Ovary (tissue), 3 donors: ENCODE measurements at regions not wholly inside any gene's neighbourhood (a gene's known extent, or its start where the extent isn't known, plus 50 kb on each side); places are given as distances from the start of the nearest gene placed in this dataset.

Experiments used
- POLR2A ChIP-seq: fragments of 450-650 bp; IDR thresholded peaks from one replicate; pipeline ENCODE4 v1.6.1; 2017; ENCODE audit warnings: antibody characterized with exemption, mild to moderate bottlenecking, moderate library complexity
- TF ChIP-seq, protein P1 (sequence below), 3 donors: fragments of 450-650 bp in 2 of 3; fragments of 200-600 bp in 1 of 3; IDR thresholded peaks; one replicate each; pipeline versions ENCODE4 v1.5.1 to v1.8.0; 2016 to 2022; ENCODE audit warnings: antibody characterized with exemption in 3 of 3, mild to moderate bottlenecking in 1 of 3
- donor health status: DM: no; HTN: no; CAD: no.

DNA sequence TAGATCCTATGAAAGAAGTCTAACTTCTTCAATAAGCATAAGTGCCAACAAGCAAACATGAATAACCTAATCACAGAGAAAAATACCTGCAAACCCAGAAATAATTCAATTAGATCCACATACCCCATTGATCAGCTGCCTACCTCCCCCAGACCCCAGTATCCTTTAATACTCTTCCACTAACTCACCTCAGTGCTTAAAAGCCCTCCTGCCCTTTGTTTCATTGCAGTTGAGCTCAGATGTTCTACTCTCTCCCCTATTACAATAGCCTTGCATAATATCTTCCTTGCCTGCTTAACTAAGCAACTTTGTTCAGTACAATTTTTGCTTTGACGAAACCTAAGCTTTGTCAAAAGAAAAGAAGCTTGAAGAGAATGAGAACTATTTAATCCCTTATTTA, 156.0 kb upstream of the ZC3H15 start:
- no peak for TF ChIP-seq POLR2A
- TF ChIP-seq, protein P1, sequence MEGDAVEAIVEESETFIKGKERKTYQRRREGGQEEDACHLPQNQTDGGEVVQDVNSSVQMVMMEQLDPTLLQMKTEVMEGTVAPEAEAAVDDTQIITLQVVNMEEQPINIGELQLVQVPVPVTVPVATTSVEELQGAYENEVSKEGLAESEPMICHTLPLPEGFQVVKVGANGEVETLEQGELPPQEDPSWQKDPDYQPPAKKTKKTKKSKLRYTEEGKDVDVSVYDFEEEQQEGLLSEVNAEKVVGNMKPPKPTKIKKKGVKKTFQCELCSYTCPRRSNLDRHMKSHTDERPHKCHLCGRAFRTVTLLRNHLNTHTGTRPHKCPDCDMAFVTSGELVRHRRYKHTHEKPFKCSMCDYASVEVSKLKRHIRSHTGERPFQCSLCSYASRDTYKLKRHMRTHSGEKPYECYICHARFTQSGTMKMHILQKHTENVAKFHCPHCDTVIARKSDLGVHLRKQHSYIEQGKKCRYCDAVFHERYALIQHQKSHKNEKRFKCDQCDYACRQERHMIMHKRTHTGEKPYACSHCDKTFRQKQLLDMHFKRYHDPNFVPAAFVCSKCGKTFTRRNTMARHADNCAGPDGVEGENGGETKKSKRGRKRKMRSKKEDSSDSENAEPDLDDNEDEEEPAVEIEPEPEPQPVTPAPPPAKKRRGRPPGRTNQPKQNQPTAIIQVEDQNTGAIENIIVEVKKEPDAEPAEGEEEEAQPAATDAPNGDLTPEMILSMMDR (IDR thresholded peaks at IDR 0.05) = no peak
